GM13976 (cell line): ENCODE measurements at regions not wholly inside any gene's neighbourhood (a gene's known extent, or its start where the extent isn't known, plus 50 kb on each side); places are given as distances from the start of the nearest gene placed in this dataset.

Experiments used
- DNase-seq: peaks from one replicate; pipeline ENCODE4 v3.0.0; 2012; ENCODE audit warnings: low spot score
- CTCF ChIP-seq: IDR thresholded peaks from 2 replicates; pipeline ENCODE4 v1.5.1; 2012; ENCODE audit warnings: borderline replicate concordance, mild to moderate bottlenecking; ENCODE audit not compliant: insufficient read depth; ENCODE audit errors: extremely low read depth, missing control alignments, control extremely low read depth
- in situ Hi-C: fragments of 300-500 bp; cut with MboI; formaldehyde crosslinking; loops from one replicate; pipeline ENCODE4 v1.12.0; 2022; ENCODE audit warnings: low sequenced_read_pairs, mixed read lengths, inconsistent platforms; ENCODE audit not compliant: unreplicated experiment

- DNase-seq = no peak
- in situ Hi-C loops = no loop called here
- no peak for TF ChIP-seq CTCF
These were observed 526.7 kb upstream of the TRPC7 start for GRCh38 chr5:136892000-136892399.

- DNase-seq = no peak
- in situ Hi-C loops = no loop called here
- TF ChIP-seq CTCF = no peak
These were observed 526.0 kb upstream of the TRPC7 start for GRCh38 chr5:136891175-136891972.

- in situ Hi-C loops = no loop called here
- no peak for TF ChIP-seq CTCF
- DNase-seq = no peak
These were observed 525.2 kb upstream of the TRPC7 start for GRCh38 chr5:136890431-136891148.

- DNase-seq = no peak
- TF ChIP-seq CTCF = no peak
- in situ Hi-C loops = no loop called here
These were observed 521.3 kb upstream of the TRPC7 start for GRCh38 chr5:136886608-136887007.

- no peak for DNase-seq
- in situ Hi-C loops = no loop called here
- TF ChIP-seq CTCF = no peak
These were observed 499.6 kb upstream of the TRPC7 start for GRCh38 chr5:136864960-136865359.

GRCh38 chr5:136856648-136857047 lies 491.3 kb upstream of the TRPC7 start:
- DNase-seq = no peak
- no peak for TF ChIP-seq CTCF
- in situ Hi-C loops = no loop called here
